ENCODE measurements at regions not wholly inside any gene's neighbourhood (a gene's known extent, or its start where the extent isn't known, plus 50 kb on each side); places are given as distances from the start of the nearest gene placed in this dataset.

- H3K27me3 Mint-ChIP-seq, result no peaks in the 10 kb centered on the region
- Histone ChIP-seq H3K4me1 (ENCODE audit: insufficient read depth, low read length) (no peaks in the 10 kb centered on the region), H3K36me3 (ENCODE audit: insufficient read depth, low read length) (no peaks in the 10 kb centered on the region), H3K9me3 (ENCODE audit: control insufficient read depth in 1 of 2, low read length in 2 of 2) (no peaks in the 10 kb centered on the region), H3K4me3 (ENCODE audit: low read length in 2 of 2) (no peak overlapping the region), H3K27me3 (ENCODE audit: insufficient read depth, low read length) (no peaks in the 10 kb centered on the region), H3K27ac (ENCODE audit: low read depth, low read length) (no peak overlapping the region)
- DNase-seq, result no peak
- H3K9me3 Mint-ChIP-seq, result peaks cover 0 to 3% (median 2%) of the 10 kb centered on the region in 8 donors
- H3K27ac Mint-ChIP-seq, result no peak overlapping the region
- H3K4me1 Mint-ChIP-seq, result no peaks in the 10 kb centered on the region
- ChIA-PET CTCF (ENCODE audit: partially characterized antibody) (no interaction called here), POLR2A (ENCODE audit: partially characterized antibody) (no interaction called here)
- no peak overlapping the region for H3K4me3 Mint-ChIP-seq
- intact Hi-C loops (cut with micrococcal nuclease), result no loop called here
- H3K36me3 Mint-ChIP-seq, result no peaks in the 10 kb centered on the region
These were observed 462.6 kb downstream of the CETN3 start for GRCh38 chr5:89946916-89947315.

DNA sequence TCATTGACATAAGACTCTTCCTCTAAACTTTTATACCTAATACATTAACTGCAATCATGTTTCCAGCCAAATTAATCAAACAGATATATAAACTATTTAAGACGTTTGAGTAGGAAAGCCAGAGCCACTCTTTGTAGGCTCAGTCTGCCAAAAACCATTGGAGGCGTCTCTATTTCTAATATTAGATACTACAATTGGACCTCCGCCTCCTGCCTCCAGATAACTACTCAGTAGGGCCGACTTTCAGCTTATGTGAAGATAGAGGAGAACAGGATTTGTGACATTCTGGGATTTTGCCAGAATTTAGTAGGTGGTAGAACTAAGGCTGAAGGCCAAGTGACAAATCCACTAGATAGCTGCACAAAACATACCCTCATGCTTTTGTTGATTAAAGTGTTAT is 463.0 kb downstream of the CETN3 start:
- POLR2A ChIA-PET (ENCODE audit: partially characterized antibody), result no interaction called here
- intact Hi-C loops (cut with micrococcal nuclease), result no loop called here
- Histone ChIP-seq H3K27ac (ENCODE audit: low read depth, low read length) (no peak overlapping the region), H3K27me3 (ENCODE audit: insufficient read depth, low read length) (no peaks in the 10 kb centered on the region), H3K4me1 (ENCODE audit: insufficient read depth, low read length) (no peaks in the 10 kb centered on the region), H3K36me3 (ENCODE audit: insufficient read depth, low read length) (no peaks in the 10 kb centered on the region), H3K4me3 (ENCODE audit: low read length in 2 of 2) (no peak overlapping the region), H3K9me3 (ENCODE audit: control insufficient read depth in 1 of 2, low read length in 2 of 2) (no peaks in the 10 kb centered on the region)
- Mint-ChIP-seq H3K27me3 (no peaks in the 10 kb centered on the region), H3K4me3 (no peak overlapping the region), H3K36me3 (no peaks in the 10 kb centered on the region), H3K27ac (no peak overlapping the region), H3K4me1 (no peaks in the 10 kb centered on the region), H3K9me3 (peaks cover 0 to 3% (median 2%) of the 10 kb centered on the region in 8 donors)
- CTCF ChIA-PET (ENCODE audit: partially characterized antibody), result no interaction called here
- no peak for DNase-seq

DNA sequence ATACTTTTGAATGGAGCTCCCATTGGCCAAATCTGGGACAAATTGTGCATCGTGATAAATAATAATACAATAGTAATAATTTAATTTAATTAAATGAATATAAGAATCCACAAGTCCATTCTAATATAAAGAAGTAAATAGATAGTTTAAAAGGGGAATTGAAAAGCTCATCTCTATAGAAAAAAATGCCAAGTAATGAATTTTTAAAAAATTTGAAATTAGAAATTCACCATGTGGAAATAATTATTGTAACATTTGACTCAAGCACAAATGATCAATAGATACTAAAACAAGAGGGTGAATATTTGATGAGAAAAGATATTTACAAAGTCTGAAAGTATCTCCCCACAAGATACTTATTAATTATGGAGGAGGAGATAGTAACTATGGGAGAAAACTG is 467.4 kb downstream of the CETN3 start:
- Histone ChIP-seq H3K27ac (ENCODE audit: low read depth, low read length) (no peak overlapping the region), H3K36me3 (ENCODE audit: insufficient read depth, low read length) (no peaks in the 10 kb centered on the region), H3K27me3 (ENCODE audit: insufficient read depth, low read length) (no peaks in the 10 kb centered on the region), H3K4me3 (ENCODE audit: low read length in 2 of 2) (no peak overlapping the region), H3K9me3 (ENCODE audit: control insufficient read depth in 1 of 2, low read length in 2 of 2) (no peaks in the 10 kb centered on the region), H3K4me1 (ENCODE audit: insufficient read depth, low read length) (no peaks in the 10 kb centered on the region)
- intact Hi-C loops (cut with micrococcal nuclease), result no loop called here
- POLR2A ChIA-PET (ENCODE audit: partially characterized antibody), result no interaction called here
- H3K4me3 Mint-ChIP-seq, result no peak overlapping the region
- H3K36me3 Mint-ChIP-seq, result no peaks in the 10 kb centered on the region
- no peaks in the 10 kb centered on the region for H3K27me3 Mint-ChIP-seq
- no peak for DNase-seq
- no peak overlapping the region for H3K27ac Mint-ChIP-seq
- CTCF ChIA-PET (ENCODE audit: partially characterized antibody), result no interaction called here
- H3K9me3 Mint-ChIP-seq, result peaks cover 0 to 4% (median 2%) of the 10 kb centered on the region in 8 donors
- H3K4me1 Mint-ChIP-seq, result no peaks in the 10 kb centered on the region

DNA sequence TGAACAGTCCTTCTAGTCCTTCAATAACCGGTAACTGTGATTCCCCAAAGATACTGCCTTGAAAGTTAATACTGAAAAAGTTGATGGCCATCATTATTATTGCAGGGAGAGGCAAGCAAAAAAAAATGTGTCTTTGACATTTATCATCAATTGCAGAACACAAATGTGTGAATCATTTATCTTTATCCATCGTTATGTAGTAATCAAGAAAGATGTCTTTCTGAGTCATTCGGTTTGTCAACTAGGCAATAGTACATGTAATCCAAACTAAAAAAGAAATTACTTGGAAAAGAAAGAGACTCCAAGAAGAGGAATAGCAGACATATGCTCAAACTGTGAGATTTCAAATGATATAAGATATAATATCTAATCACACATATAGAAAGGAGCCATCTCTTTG is 473.0 kb downstream of the CETN3 start:
- no peaks in the 10 kb centered on the region for H3K4me1 ChIP-seq (ENCODE audit: insufficient read depth, low read length)
- H3K27me3 Mint-ChIP-seq, result no peaks in the 10 kb centered on the region
- H3K36me3 Mint-ChIP-seq, result no peaks in the 10 kb centered on the region
- H3K4me3 Mint-ChIP-seq, result no peak overlapping the region
- H3K9me3 Mint-ChIP-seq, result peaks cover 0 to 4% (median 1%) of the 10 kb centered on the region in 8 donors
- H3K4me3 ChIP-seq (ENCODE audit: low read length in 2 of 2), result no peak overlapping the region
- CTCF ChIA-PET (ENCODE audit: partially characterized antibody), result no interaction called here
- DNase-seq, result no peak
- H3K27ac Mint-ChIP-seq, result no peak overlapping the region
- no peaks in the 10 kb centered on the region for H3K36me3 ChIP-seq (ENCODE audit: insufficient read depth, low read length)
- POLR2A ChIA-PET (ENCODE audit: partially characterized antibody), result no interaction called here
- H3K9me3 ChIP-seq (ENCODE audit: control insufficient read depth in 1 of 2, low read length in 2 of 2), result no peaks in the 10 kb centered on the region
- no peaks in the 10 kb centered on the region for H3K4me1 Mint-ChIP-seq
- intact Hi-C loops (cut with micrococcal nuclease), result no loop called here
- no peak overlapping the region for H3K27ac ChIP-seq (ENCODE audit: low read depth, low read length)
- H3K27me3 ChIP-seq (ENCODE audit: insufficient read depth, low read length), result no peaks in the 10 kb centered on the region

DNA sequence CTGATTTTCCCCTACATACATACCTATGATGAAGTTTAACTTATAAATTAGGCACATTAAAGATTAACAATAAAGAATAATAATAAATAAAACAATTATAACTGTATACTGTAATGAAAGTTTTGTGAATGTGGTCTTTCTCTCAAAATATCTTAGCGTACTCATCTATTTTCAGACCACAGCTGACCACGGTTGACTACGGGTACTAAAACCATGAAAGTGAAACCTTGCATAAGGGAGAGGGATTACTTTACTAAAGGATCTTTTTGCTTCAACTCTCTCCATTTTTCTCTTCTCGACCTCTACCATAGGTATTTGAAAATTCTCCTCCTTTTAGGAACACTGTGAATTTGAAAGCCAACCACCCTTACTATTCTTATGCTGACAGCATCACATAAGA is 475.5 kb downstream of the CETN3 start:
- no peak for DNase-seq
- no peaks in the 10 kb centered on the region for H3K4me1 ChIP-seq (ENCODE audit: insufficient read depth, low read length)
- CTCF ChIA-PET (ENCODE audit: partially characterized antibody), result no interaction called here
- no peak overlapping the region for H3K4me3 ChIP-seq (ENCODE audit: low read length in 2 of 2)
- Mint-ChIP-seq H3K4me1 (no peaks in the 10 kb centered on the region), H3K27me3 (no peaks in the 10 kb centered on the region), H3K27ac (no peak overlapping the region), H3K36me3 (no peaks in the 10 kb centered on the region), H3K4me3 (no peak overlapping the region), H3K9me3 (peaks cover 0 to 4% (median 0%) of the 10 kb centered on the region in 8 donors)
- no peak overlapping the region for H3K27ac ChIP-seq (ENCODE audit: low read depth, low read length)
- no peaks in the 10 kb centered on the region for H3K9me3 ChIP-seq (ENCODE audit: control insufficient read depth in 1 of 2, low read length in 2 of 2)
- POLR2A ChIA-PET (ENCODE audit: partially characterized antibody), result no interaction called here
- H3K27me3 ChIP-seq (ENCODE audit: insufficient read depth, low read length), result no peaks in the 10 kb centered on the region
- intact Hi-C loops (cut with micrococcal nuclease), result no loop called here
- no peaks in the 10 kb centered on the region for H3K36me3 ChIP-seq (ENCODE audit: insufficient read depth, low read length)

DNA sequence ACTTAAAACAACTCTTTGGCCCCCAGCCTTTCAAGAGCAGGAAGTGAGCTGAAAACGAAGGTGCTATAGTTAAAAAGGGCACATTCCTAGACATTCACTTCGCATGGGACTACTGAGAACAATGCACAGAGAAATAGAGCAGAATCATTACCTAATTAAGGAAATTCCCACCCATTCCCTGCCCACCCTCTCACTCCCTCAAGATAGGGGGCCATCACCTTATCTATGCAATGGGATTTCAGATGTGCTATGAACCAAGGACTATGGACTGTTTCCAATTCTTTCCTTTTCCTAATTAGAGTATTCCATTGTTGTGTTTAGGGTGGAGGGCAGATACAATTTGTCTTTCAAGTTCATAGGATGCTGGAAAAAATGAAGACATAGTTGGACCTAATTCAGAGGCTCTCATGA is 476.8 kb downstream of the CETN3 start:
- no peaks in the 10 kb centered on the region for H3K4me1 ChIP-seq (ENCODE audit: insufficient read depth, low read length)
- H3K36me3 ChIP-seq (ENCODE audit: insufficient read depth, low read length), result no peaks in the 10 kb centered on the region
- H3K9me3 ChIP-seq (ENCODE audit: control insufficient read depth in 1 of 2, low read length in 2 of 2), result no peaks in the 10 kb centered on the region
- no peak overlapping the region for H3K27ac ChIP-seq (ENCODE audit: low read depth, low read length)
- Mint-ChIP-seq H3K9me3 (peaks cover 0 to 4% (median 0%) of the 10 kb centered on the region in 8 donors), H3K27me3 (no peaks in the 10 kb centered on the region), H3K4me3 (no peak overlapping the region), H3K27ac (no peak overlapping the region), H3K4me1 (no peaks in the 10 kb centered on the region), H3K36me3 (no peaks in the 10 kb centered on the region)
- POLR2A ChIA-PET (ENCODE audit: partially characterized antibody), result no interaction called here
- DNase-seq, result no peak
- CTCF ChIA-PET (ENCODE audit: partially characterized antibody), result no interaction called here
- intact Hi-C loops (cut with micrococcal nuclease), result no loop called here
- H3K4me3 ChIP-seq (ENCODE audit: low read length in 2 of 2), result no peak overlapping the region
- no peaks in the 10 kb centered on the region for H3K27me3 ChIP-seq (ENCODE audit: insufficient read depth, low read length)

DNA sequence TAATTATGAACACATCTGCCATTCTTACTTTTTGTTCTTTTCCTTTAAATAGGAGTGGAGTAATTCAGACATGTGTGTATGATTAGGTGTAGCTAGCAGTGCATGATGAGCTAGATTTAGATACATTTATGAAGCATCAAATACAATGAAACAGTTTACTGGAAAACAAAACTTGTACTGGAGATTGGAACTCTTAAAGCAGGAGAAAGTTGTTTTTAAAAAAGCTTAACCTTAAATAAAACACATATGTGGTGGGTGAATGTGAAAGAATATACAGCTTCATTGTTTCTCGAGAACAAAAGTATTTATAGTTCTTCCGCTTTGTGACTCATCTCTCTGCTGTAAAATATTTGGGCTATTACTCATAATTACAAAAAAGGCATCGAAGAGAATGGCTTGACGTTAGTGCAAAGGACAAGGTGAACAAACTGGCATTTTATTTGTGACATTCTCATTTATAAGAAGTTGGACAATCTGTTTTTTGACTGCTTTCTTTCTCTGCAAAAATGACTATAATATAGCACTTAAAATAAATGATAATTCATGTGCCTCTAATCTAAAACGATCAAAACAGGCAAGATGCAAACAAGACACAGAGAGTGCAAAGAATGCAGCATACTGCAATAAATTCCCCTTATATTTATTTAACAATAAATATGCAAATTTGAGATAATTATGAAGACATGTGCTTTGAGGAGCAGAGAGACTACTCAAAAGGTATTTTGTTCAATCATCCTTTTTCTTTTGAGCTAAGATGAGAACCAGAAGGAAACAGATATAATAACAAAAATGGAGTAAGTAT is 478.8 kb downstream of the CETN3 start:
- Histone ChIP-seq H3K4me1 (ENCODE audit: insufficient read depth, low read length) (no peaks in the 10 kb centered on the region), H3K4me3 (ENCODE audit: low read length in 2 of 2) (no peak overlapping the region), H3K9me3 (ENCODE audit: control insufficient read depth in 1 of 2, low read length in 2 of 2) (no peaks in the 10 kb centered on the region), H3K27ac (ENCODE audit: low read depth, low read length) (no peak overlapping the region), H3K36me3 (ENCODE audit: insufficient read depth, low read length) (no peaks in the 10 kb centered on the region), H3K27me3 (ENCODE audit: insufficient read depth, low read length) (no peaks in the 10 kb centered on the region)
- ChIA-PET POLR2A (ENCODE audit: partially characterized antibody) (no interaction called here), CTCF (ENCODE audit: partially characterized antibody) (no interaction called here)
- no peak overlapping the region for H3K27ac Mint-ChIP-seq
- H3K36me3 Mint-ChIP-seq, result no peaks in the 10 kb centered on the region
- peaks cover 0 to 5% (median 0%) of the 10 kb centered on the region in 8 donors for H3K9me3 Mint-ChIP-seq
- intact Hi-C loops (cut with micrococcal nuclease), result no loop called here
- no peak for DNase-seq
- no peak overlapping the region for H3K4me3 Mint-ChIP-seq
- no peaks in the 10 kb centered on the region for H3K4me1 Mint-ChIP-seq
- no peaks in the 10 kb centered on the region for H3K27me3 Mint-ChIP-seq

DNA sequence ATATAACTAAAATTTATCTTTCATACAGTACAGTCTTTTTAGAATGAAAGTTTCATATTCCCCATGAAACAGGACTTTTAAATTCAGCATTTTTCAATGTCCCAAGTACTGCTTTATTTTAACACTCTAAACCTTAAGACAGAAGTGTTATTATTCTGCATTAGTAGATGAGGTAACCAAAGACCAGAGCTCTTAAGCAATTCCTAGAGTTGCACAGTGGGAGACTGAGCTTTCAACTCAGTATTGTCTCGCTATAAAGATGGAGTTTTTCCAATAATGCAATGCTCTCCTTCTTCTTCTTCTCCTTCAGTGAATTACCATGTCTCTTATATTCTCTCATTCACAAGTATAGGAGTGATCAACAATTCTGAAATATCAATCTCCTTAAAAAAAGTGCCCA is 479.7 kb downstream of the CETN3 start:
- intact Hi-C loops (cut with micrococcal nuclease), result no loop called here
- H3K4me1 Mint-ChIP-seq, result no peaks in the 10 kb centered on the region

More for the DNA sequence above, 479.7 kb downstream of the CETN3 start:
- Histone ChIP-seq H3K4me3 (ENCODE audit: low read length in 2 of 2) (no peak overlapping the region), H3K36me3 (ENCODE audit: insufficient read depth, low read length) (no peaks in the 10 kb centered on the region), H3K9me3 (ENCODE audit: control insufficient read depth in 1 of 2, low read length in 2 of 2) (no peaks in the 10 kb centered on the region), H3K27ac (ENCODE audit: low read depth, low read length) (no peak overlapping the region), H3K4me1 (ENCODE audit: insufficient read depth, low read length) (no peaks in the 10 kb centered on the region), H3K27me3 (ENCODE audit: insufficient read depth, low read length) (no peaks in the 10 kb centered on the region)
- ChIA-PET CTCF (ENCODE audit: partially characterized antibody) (no interaction called here), POLR2A (ENCODE audit: partially characterized antibody) (no interaction called here)
- no peak overlapping the region for H3K4me3 Mint-ChIP-seq
- DNase-seq, result no peak
- H3K27me3 Mint-ChIP-seq, result no peaks in the 10 kb centered on the region
- H3K36me3 Mint-ChIP-seq, result no peaks in the 10 kb centered on the region
- no peak overlapping the region for H3K27ac Mint-ChIP-seq
- peaks cover 0 to 5% (median 0%) of the 10 kb centered on the region in 8 donors for H3K9me3 Mint-ChIP-seq
